ENCODE measurements at regions not wholly inside any gene's neighbourhood (a gene's known extent, or its start where the extent isn't known, plus 50 kb on each side); places are given as distances from the start of the nearest gene placed in this dataset.

DNA sequence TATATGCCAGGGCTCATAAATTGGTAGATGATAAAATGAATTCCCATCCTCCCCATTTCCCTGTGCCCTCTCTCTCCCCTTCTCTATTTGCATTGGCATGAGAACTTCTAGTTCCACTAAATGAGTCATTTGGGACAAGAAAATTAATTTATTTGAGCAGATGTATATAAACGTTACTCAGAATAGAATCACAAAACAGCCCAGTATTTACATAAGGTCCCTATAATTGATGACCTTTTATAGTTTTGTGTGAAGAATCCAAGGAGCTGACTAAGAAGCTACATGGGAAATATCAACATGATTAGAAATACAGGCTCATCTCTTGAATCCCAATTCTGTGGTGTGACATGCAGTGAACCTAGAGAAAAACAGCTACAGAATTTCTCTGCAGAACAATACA lies 617.7 kb upstream of the NR2F2 start:
- TF ChIP-seq, protein P1, sequence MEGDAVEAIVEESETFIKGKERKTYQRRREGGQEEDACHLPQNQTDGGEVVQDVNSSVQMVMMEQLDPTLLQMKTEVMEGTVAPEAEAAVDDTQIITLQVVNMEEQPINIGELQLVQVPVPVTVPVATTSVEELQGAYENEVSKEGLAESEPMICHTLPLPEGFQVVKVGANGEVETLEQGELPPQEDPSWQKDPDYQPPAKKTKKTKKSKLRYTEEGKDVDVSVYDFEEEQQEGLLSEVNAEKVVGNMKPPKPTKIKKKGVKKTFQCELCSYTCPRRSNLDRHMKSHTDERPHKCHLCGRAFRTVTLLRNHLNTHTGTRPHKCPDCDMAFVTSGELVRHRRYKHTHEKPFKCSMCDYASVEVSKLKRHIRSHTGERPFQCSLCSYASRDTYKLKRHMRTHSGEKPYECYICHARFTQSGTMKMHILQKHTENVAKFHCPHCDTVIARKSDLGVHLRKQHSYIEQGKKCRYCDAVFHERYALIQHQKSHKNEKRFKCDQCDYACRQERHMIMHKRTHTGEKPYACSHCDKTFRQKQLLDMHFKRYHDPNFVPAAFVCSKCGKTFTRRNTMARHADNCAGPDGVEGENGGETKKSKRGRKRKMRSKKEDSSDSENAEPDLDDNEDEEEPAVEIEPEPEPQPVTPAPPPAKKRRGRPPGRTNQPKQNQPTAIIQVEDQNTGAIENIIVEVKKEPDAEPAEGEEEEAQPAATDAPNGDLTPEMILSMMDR (IDR thresholded peaks at IDR 0.05) = no peak

DNA sequence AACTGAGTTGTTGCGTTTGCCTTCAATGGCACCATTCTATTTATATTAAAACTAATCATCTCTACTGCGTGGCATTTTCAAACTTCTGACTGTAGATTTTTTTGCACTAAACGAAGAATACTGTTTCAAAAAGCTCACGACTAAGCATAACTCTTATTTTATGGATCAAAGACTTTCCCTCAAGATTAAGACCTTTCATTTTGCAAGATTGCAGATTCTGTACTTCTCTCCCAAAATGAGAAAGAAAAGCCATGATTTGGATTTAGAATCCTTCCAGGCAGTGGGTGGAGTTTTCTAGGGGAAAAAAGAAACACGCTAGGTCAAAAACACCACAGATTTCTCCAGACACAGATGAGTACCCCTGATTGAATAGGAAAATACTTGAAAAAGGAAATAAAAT lies 617.2 kb upstream of the NR2F2 start:
- TF ChIP-seq, protein P1 (IDR thresholded peaks at IDR 0.05) = no peak

GRCh38 chr15:95715116-95715903 lies 615.2 kb upstream of the NR2F2 start:
- TF ChIP-seq, protein P1 (IDR thresholded peaks at IDR 0.05) = no peak

- TF ChIP-seq, protein P1 (IDR thresholded peaks at IDR 0.05) = no peak
Measured at GRCh38 chr15:95715906-95716656, 614.4 kb upstream of the NR2F2 start.

DNA sequence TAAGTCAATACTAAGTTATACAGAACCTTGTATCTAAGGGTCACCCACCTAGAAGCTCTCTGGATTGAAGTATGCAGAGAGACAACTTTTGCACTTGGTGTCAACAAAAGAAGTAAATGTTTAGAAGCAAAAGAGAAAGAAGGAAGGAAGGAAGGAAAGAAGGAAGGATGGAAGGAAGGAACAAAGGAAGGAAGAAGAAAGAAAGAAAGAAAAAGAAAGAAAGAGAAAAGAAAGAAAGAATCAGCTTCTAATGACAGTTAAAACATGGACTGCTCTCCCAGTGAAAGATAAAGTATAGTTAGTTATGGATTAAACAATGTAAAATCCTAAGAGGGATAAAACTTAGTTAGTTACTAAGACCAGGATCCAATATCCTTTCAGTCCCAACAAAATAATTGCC lies 613.8 kb upstream of the NR2F2 start:
- TF ChIP-seq, protein P1 (IDR thresholded peaks at IDR 0.05) = no peak

DNA sequence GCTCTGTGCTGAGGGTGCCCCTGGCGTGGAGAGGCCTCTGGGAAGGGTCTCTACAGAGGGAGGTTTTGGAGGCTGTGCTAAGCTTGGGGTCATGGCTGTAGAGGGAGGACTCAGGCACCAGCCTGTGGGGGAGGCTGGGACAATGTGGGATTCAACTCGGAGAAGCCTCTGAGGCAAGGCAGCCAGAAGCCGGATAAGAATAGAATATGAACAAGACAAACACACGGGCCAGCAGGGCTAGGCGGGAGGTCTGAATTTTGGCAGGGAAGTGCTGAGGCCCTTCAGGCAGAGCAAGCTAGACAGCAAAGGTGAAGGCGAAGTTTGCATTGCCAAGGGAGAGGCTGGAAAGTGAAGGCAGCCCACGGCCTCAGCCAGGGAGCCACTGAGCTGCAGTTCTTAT lies 612.1 kb upstream of the NR2F2 start:
- TF ChIP-seq, protein P1 (IDR thresholded peaks at IDR 0.05) = no peak

DNA sequence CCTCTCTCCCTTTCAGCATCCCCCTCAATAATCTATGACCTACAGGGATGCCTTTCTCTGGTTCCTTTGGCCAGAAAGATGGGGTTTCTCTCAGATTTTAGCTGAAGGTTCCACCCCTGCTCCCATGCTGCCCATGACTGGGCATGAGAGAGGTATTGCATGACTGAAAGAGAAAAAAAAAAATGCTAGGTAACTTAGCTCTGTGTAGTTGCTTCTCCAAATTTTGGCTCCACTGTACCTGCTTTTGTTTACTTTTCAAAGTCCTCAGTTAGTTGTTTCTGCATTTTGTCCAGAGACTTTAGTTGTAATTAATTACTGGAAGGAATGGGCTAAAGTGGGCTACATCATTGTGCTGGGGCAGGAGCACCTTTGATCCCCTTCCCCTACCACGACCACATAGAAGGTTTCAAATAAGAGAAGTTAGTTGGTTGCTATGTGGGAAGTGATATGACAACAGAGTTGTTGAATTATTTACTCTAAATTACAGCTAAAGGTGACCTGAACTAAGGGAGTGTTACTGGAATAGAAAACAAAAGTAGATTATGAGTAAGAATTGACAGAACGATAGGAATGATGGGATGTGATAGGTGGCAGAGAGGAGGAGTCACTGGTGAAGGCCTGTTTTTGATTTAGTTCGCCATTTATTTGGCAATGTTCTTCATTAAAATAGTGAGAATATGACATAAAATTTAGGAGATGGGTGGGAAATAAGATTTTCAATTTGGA lies 605.4 kb upstream of the NR2F2 start:
- TF ChIP-seq, protein P1 (IDR thresholded peaks at IDR 0.05) = no peak
